SK-N-SH (cell line): ENCODE measurements at regions not wholly inside any gene's neighbourhood (a gene's known extent, or its start where the extent isn't known, plus 50 kb on each side); places are given as distances from the start of the nearest gene placed in this dataset.

ENCODE experiments used
- CTCF ChIA-PET: fragments of 300-600, 350-600 bp; formaldehyde crosslinking; extraction: SDS; loops from one replicate; lab custom pipeline; 2021; lab: Yijun Ruan, JAX
- POLR2A ChIA-PET: fragments of 350-600 bp; sonication (Branson Sonifier 250); formaldehyde crosslinking; extraction: SDS; loops from one replicate; lab custom pipeline; 2020; ENCODE audit warnings: antibody characterized with exemption, inconsistent platforms; lab: Yijun Ruan, JAX
- DNase-seq: peaks from one replicate; pipeline ENCODE4 v3.0.0; 2012
- H2AFZ ChIP-seq: fragments of 200-600 bp; sonication (generic); 2 replicates; pipeline ENCODE4 v1.8.1; 2016; ENCODE audit warnings: antibody characterized with exemption, mild to moderate bottlenecking, low read depth
- H3F3A ChIP-seq: fragments of 200-600 bp; sonication (generic); replicated peaks from 2 replicates; pipeline ENCODE3; 2016; ENCODE audit warnings: antibody characterized with exemption, mild to moderate bottlenecking; ENCODE audit not compliant: insufficient read depth
- H3K27ac ChIP-seq, 2 experiments: fragments of 200-500 bp in 1 of 2; fragments of 200-600 bp in 1 of 2; sonication (Bioruptor generic) in 1 of 2; sonication (generic), shearing (Covaris generic) in 1 of 2; 2 replicates each; pipeline versions ENCODE4 v1.5.1 to v1.6.1; 2014 to 2016; ENCODE audit warnings: low read depth in 2 of 2, inconsistent platforms in 1 of 2, low read length in 1 of 2, mild to moderate bottlenecking in 1 of 2, mixed read lengths in 1 of 2
- H3K27me3 ChIP-seq: fragments of 200-600 bp; sonication (generic), shearing (Covaris generic); 2 replicates; pipeline ENCODE4 v1.6.1; 2016; ENCODE audit warnings: mixed run types; ENCODE audit not compliant: insufficient read depth
- H3K36me3 ChIP-seq, 2 experiments: fragments of 200-500 bp in 1 of 2; fragments of 200-600 bp in 1 of 2; sonication (Bioruptor generic) in 1 of 2; sonication (generic) in 1 of 2; replicated peaks in 1 of 2; 2 replicates each; pipeline versions ENCODE3 to v1.5.1; 2014 to 2016; ENCODE audit warnings: low read length in 1 of 2, mild to moderate bottlenecking in 1 of 2; ENCODE audit not compliant: insufficient read depth in 2 of 2, control insufficient read depth in 1 of 2
- H3K4me1 ChIP-seq, 2 experiments: fragments of 200-500 bp in 1 of 2; fragments of 200-600 bp in 1 of 2; sonication (Bioruptor generic) in 1 of 2; sonication (generic), shearing (Covaris generic) in 1 of 2; 2 replicates each; pipeline versions ENCODE4 v1.5.1 to v1.6.1; 2014 to 2016; ENCODE audit warnings: low read depth in 1 of 2, low read length in 1 of 2, mixed run types in 1 of 2; ENCODE audit not compliant: insufficient read depth in 2 of 2, control insufficient read depth in 1 of 2
- H3K4me2 ChIP-seq: fragments of 200-600 bp; sonication (generic), shearing (Covaris generic); 2 replicates; pipeline ENCODE4 v1.6.1; 2017; ENCODE audit warnings: mixed run types
- H3K4me3 ChIP-seq, 2 experiments: fragments of 200-500 bp in 1 of 2; fragments of 200-600 bp in 1 of 2; sonication (Bioruptor generic) in 1 of 2; sonication (generic), shearing (Covaris generic) in 1 of 2; 2 replicates each; pipeline versions ENCODE4 v1.5.1 to v1.8.1; 2014 to 2016; ENCODE audit warnings: low read depth in 2 of 2, inconsistent platforms in 1 of 2, low read length in 1 of 2, mild to moderate bottlenecking in 1 of 2, mixed read lengths in 1 of 2, moderate library complexity in 1 of 2
- H3K79me2 ChIP-seq: fragments of 200-600 bp; sonication (generic); 2 replicates; pipeline ENCODE4 v1.8.1; 2017; ENCODE audit warnings: mild to moderate bottlenecking; ENCODE audit not compliant: insufficient read depth
- H3K9ac ChIP-seq: fragments of 200-600 bp; sonication (generic); 2 replicates; pipeline ENCODE4 v1.6.1; 2017; ENCODE audit warnings: mixed run types
- H3K9me2 ChIP-seq: fragments of 200-600 bp; sonication (generic); 2 replicates; pipeline ENCODE4 v1.6.1; 2017; ENCODE audit warnings: mixed run types
- H3K9me3 ChIP-seq: fragments of 200-600 bp; sonication (generic); 2 replicates; pipeline ENCODE4 v1.6.1; 2017; ENCODE audit warnings: mixed run types, mild to moderate bottlenecking, moderate library complexity
- H4K20me1 ChIP-seq: fragments of 200-600 bp; sonication (generic); 2 replicates; pipeline ENCODE4 v1.6.1; 2017; ENCODE audit warnings: mild to moderate bottlenecking, mixed run types; ENCODE audit not compliant: insufficient read depth
- ELF1 ChIP-seq: IDR thresholded peaks from 2 replicates; pipeline ENCODE4 v1.4.0; 2012
- EZH2phosphoT487 ChIP-seq: fragments of 200-600 bp; sonication (generic); IDR thresholded peaks from 2 replicates; pipeline ENCODE4 v1.6.1; 2017; ENCODE audit warnings: low read depth, mixed run types, mild to moderate bottlenecking, antibody characterized with exemption, moderate library complexity, borderline replicate concordance
- FOSL2 ChIP-seq: IDR thresholded peaks from 2 replicates; pipeline ENCODE4 v1.4.0; 2012; ENCODE audit warnings: low read depth, mild to moderate bottlenecking, moderate library complexity, borderline replicate concordance
- FOXJ3 ChIP-seq: sonication (generic); formaldehyde crosslinking; IDR thresholded peaks from 2 replicates; pipeline ENCODE4 v1.5.1; 2020; ENCODE audit warnings: mild to moderate bottlenecking, missing genetic modification reagents
- GABPA ChIP-seq: IDR thresholded peaks from 2 replicates; pipeline ENCODE4 v1.4.0; 2012; ENCODE audit warnings: low read depth, mild to moderate bottlenecking
- GATA2 ChIP-seq: sonication (generic); formaldehyde crosslinking; IDR thresholded peaks from 2 replicates; pipeline ENCODE4 v1.5.0; 2020; ENCODE audit warnings: mild to moderate bottlenecking, missing genetic modification reagents
- MEF2A ChIP-seq: IDR thresholded peaks from 2 replicates; pipeline ENCODE4 v1.4.0; 2012; ENCODE audit warnings: low read depth, borderline replicate concordance
- NRF1 ChIP-seq: IDR thresholded peaks from 2 replicates; pipeline ENCODE4 v1.6.1; 2012; ENCODE audit warnings: low read depth, mild to moderate bottlenecking, low read length
- RAD21 ChIP-seq: IDR thresholded peaks from 2 replicates; pipeline ENCODE4 v1.6.1; 2012; ENCODE audit warnings: mild to moderate bottlenecking, low read length
- RCOR1 ChIP-seq: fragments of 150-350 bp; IDR thresholded peaks from 2 replicates; pipeline ENCODE4 v1.6.1; 2017; ENCODE audit warnings: antibody characterized with exemption, low read length
- RFX5 ChIP-seq: IDR thresholded peaks from 2 replicates; pipeline ENCODE4 v1.6.1; 2012; ENCODE audit warnings: mild to moderate bottlenecking, improper control_type of control experiment, low read length
- RXRA ChIP-seq: IDR thresholded peaks from 2 replicates; pipeline ENCODE4 v1.4.0; 2012; ENCODE audit warnings: low read depth, mild to moderate bottlenecking, borderline replicate concordance
- SMC3 ChIP-seq: IDR thresholded peaks from 2 replicates; pipeline ENCODE4 v1.6.1; 2012; ENCODE audit warnings: low read depth, low read length, improper control_type of control experiment
- TAF1 ChIP-seq: IDR thresholded peaks from 2 replicates; pipeline ENCODE4 v1.6.1; 2012; ENCODE audit warnings: low read depth, mild to moderate bottlenecking, low read length, moderate library complexity, borderline replicate concordance
- TCF12 ChIP-seq: IDR thresholded peaks from 2 replicates; pipeline ENCODE4 v1.4.0; 2012
- YY1 ChIP-seq: IDR thresholded peaks from 2 replicates; pipeline ENCODE4 v1.4.0; 2012; ENCODE audit warnings: low read depth, mild to moderate bottlenecking
- WGBS: methylation state at CpG from one replicate; pipeline ENCODE4 v1.1.6; 2017; ENCODE audit warnings: low lambda C conversion rate; 5-methylcytosine and 5-hydroxymethylcytosine counted together
- TF ChIP-seq, protein P1 (sequence below): fragments of 150-350 bp; IDR thresholded peaks from 2 replicates; pipeline ENCODE4 v1.6.1; 2017; ENCODE audit warnings: antibody characterized with exemption, low read length, low read depth, borderline replicate concordance

DNA sequence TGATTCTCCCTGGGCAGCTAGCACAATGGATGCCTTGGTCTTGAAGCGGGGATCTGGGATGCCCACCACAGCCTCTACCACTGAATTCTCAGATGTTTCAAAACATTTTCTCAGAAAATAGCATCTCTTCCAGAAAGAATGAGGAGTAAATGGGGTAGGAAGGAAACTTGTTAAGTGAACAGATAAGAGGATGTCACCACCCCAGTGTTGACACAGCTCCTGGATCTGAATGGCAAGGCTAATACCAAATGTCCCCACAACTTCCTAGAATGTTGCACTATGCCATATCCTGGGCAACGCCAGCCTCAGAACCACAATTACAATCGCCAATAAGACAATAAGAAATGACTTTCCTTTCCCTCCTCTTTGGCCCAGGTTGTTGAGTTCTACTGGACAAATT, 177.2 kb downstream of the BCL11A start:
- H3K4me2 ChIP-seq: no peak overlapping the region
- DNase-seq: no peak
- ChIA-PET POLR2A (no interaction called here), CTCF (no interaction called here)
- H3K9ac ChIP-seq: no peak overlapping the region
- H2AFZ ChIP-seq: no peak overlapping the region
- no peaks in the 10 kb centered on the region for H3K9me3 ChIP-seq
- no peaks in the 10 kb centered on the region for H3K9me2 ChIP-seq
- WGBS: 34% methylated on average over 3 of the region's 3 CpGs
- H3F3A ChIP-seq: no peaks in the 10 kb centered on the region
- H3K27me3 ChIP-seq: no peaks in the 10 kb centered on the region
- H3K79me2 ChIP-seq: no peaks in the 10 kb centered on the region
- no peaks in the 10 kb centered on the region for H4K20me1 ChIP-seq
- H3K36me3 ChIP-seq: no peaks in the 10 kb centered on the region
- no peak overlapping the region for H3K4me3 ChIP-seq
- no peak for TF ChIP-seq ELF1
- no peak for TF ChIP-seq TCF12
- TF ChIP-seq SMC3: no peak
- TF ChIP-seq GABPA: no peak
- TF ChIP-seq TAF1: no peak
- no peak for TF ChIP-seq NRF1
- no peak for TF ChIP-seq FOXJ3 (CRISPR knock-in tag)
- TF ChIP-seq YY1: no peak
- no peak for TF ChIP-seq GATA2 (CRISPR knock-in tag)
- no peak for TF ChIP-seq RCOR1
- no peak for TF ChIP-seq EZH2phosphoT487
- H3K4me1 ChIP-seq: no peaks in the 10 kb centered on the region
- no peak overlapping the region for H3K27ac ChIP-seq

DNA sequence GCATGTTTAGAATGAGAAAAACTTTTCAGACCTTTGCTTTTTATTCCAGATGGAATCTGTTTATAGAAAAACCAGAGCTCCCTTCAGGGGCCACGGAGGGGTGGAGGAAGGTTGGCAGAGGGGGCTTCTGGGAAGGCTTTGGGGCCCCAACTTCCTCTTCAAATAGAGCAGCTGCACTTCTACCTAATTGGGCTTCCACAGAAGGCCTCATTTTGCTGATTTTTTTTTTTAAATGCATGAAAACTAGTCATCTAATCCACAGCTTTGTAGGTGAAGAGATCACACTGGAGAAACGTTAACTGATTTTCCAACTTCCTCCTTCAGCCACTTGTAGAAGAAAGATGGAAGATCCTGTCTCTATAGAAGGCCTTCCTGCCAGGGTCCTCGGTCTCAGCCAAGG, 181.8 kb downstream of the BCL11A start:
- no peaks in the 10 kb centered on the region for H4K20me1 ChIP-seq
- H3F3A ChIP-seq: no peaks in the 10 kb centered on the region
- WGBS: 31% methylated on average over 3 of the region's 3 CpGs
- H3K9me2 ChIP-seq: no peaks in the 10 kb centered on the region
- no peak overlapping the region for H3K27ac ChIP-seq
- H3K9ac ChIP-seq: no peak overlapping the region
- H3K4me2 ChIP-seq: no peak overlapping the region
- no peak overlapping the region for H2AFZ ChIP-seq
- no peak for DNase-seq
- no peaks in the 10 kb centered on the region for H3K9me3 ChIP-seq
- POLR2A ChIA-PET: no interaction called here
- CTCF ChIA-PET: no interaction called here
- no peak overlapping the region for H3K4me3 ChIP-seq
- no peaks in the 10 kb centered on the region for H3K27me3 ChIP-seq
- H3K4me1 ChIP-seq: no peaks in the 10 kb centered on the region
- no peaks in the 10 kb centered on the region for H3K36me3 ChIP-seq
- no peaks in the 10 kb centered on the region for H3K79me2 ChIP-seq
- TF ChIP-seq RAD21 (no peak), ELF1 (no peak), MEF2A (no peak), FOSL2 (no peak), RXRA (no peak), RFX5 (no peak), GABPA (no peak), TAF1 (no peak)
- TF ChIP-seq, protein P1, sequence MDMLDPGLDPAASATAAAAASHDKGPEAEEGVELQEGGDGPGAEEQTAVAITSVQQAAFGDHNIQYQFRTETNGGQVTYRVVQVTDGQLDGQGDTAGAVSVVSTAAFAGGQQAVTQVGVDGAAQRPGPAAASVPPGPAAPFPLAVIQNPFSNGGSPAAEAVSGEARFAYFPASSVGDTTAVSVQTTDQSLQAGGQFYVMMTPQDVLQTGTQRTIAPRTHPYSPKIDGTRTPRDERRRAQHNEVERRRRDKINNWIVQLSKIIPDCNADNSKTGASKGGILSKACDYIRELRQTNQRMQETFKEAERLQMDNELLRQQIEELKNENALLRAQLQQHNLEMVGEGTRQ: no peak
